SU-DHL-6 (cell line): ENCODE measurements at regions not wholly inside any gene's neighbourhood (a gene's known extent, or its start where the extent isn't known, plus 50 kb on each side); places are given as distances from the start of the nearest gene placed in this dataset.

Source experiments
- H2AFZ ChIP-seq: fragments of 200-600 bp; sonication (generic); 2 replicates; pipeline ENCODE4 v1.6.1; 2014; ENCODE audit warnings: low read depth, mild to moderate bottlenecking, moderate library complexity, mixed read lengths, antibody characterized with exemption, low read length; ENCODE audit not compliant: severe bottlenecking
- H3F3A ChIP-seq: fragments of 200-600 bp; shearing (Covaris generic); 2 replicates; pipeline ENCODE4 v1.6.0; 2016; ENCODE audit warnings: antibody characterized with exemption, mild to moderate bottlenecking; ENCODE audit not compliant: insufficient read depth
- H3K27ac ChIP-seq: fragments of 200-600 bp; sonication (generic); 2 replicates; pipeline ENCODE4 v1.5.1; 2016; ENCODE audit warnings: low read depth, mild to moderate bottlenecking, low read length, moderate library complexity, mixed read lengths
- H3K27me3 ChIP-seq: fragments of 200-600 bp; sonication (generic), shearing (Covaris generic); 2 replicates; pipeline ENCODE4 v1.6.0; 2014; ENCODE audit warnings: mild to moderate bottlenecking, low read length
- H3K36me3 ChIP-seq: fragments of 200-600 bp; sonication (generic); 2 replicates; pipeline ENCODE4 v1.6.1; 2014; ENCODE audit warnings: mild to moderate bottlenecking, low read length, mixed read lengths
- H3K4me2 ChIP-seq: fragments of 300-600, 200-600 bp; shearing (Covaris generic), sonication (generic); 2 replicates; pipeline ENCODE4 v1.6.0; 2014; ENCODE audit warnings: low read length, low read depth, mild to moderate bottlenecking; ENCODE audit not compliant: poor library complexity, severe bottlenecking
- H3K4me3 ChIP-seq: fragments of 200-600 bp; sonication (generic); 2 replicates; pipeline ENCODE4 v1.5.1; 2014; ENCODE audit warnings: antibody characterized with exemption, low read length, mild to moderate bottlenecking, mixed read lengths; ENCODE audit not compliant: insufficient read depth, poor library complexity, severe bottlenecking
- H3K79me2 ChIP-seq: fragments of 200-600 bp; sonication (generic); 2 replicates; pipeline ENCODE4 v1.6.1; 2014; ENCODE audit warnings: mild to moderate bottlenecking, low read length, moderate library complexity; ENCODE audit not compliant: insufficient read depth
- H3K9ac ChIP-seq: fragments of 200-600 bp; sonication (generic); 2 replicates; pipeline ENCODE4 v1.7.0; 2014; ENCODE audit warnings: mild to moderate bottlenecking, low read length
- H3K9me2 ChIP-seq: fragments of 200-600 bp; sonication (generic); replicated peaks from 2 replicates; pipeline ENCODE4 v1.6.1; 2014; ENCODE audit warnings: low read length; ENCODE audit not compliant: insufficient read depth
- H3K9me3 ChIP-seq: fragments of 200-600 bp; sonication (generic); 2 replicates; pipeline ENCODE4 v1.6.1; 2014; ENCODE audit warnings: low read length, mixed read lengths; ENCODE audit not compliant: insufficient read depth
- H4K20me1 ChIP-seq: fragments of 200-600 bp; sonication (generic); 2 replicates; pipeline ENCODE4 v1.6.1; 2014; ENCODE audit warnings: low read depth, mild to moderate bottlenecking, antibody characterized with exemption, low read length, moderate library complexity, mixed read lengths
- EZH2phosphoT487 ChIP-seq: fragments of 200-600 bp; sonication (generic), shearing (Covaris generic); conservative IDR thresholded peaks from 2 replicates; pipeline ENCODE4 v1.6.1; 2018; ENCODE audit warnings: mild to moderate bottlenecking, antibody characterized with exemption, low read length, moderate library complexity, mixed read lengths
- TF ChIP-seq, protein P1 (sequence below): fragments of 200-600 bp; sonication (generic); IDR thresholded peaks from one replicate; pipeline ENCODE4 v1.5.1; 2017; ENCODE audit warnings: antibody characterized with exemption, mild to moderate bottlenecking, low read length, moderate library complexity; ENCODE audit not compliant: insufficient read depth, poor library complexity, severe bottlenecking

- Histone ChIP-seq H3F3A (no peaks in the 10 kb centered on the region), H4K20me1 (no peaks in the 10 kb centered on the region), H3K4me3 (no peak overlapping the region), H3K27me3 (no peaks in the 10 kb centered on the region), H3K4me2 (no peak overlapping the region), H3K9me2 (no peaks in the 10 kb centered on the region), H2AFZ (no peak overlapping the region), H3K9me3 (no peaks in the 10 kb centered on the region), H3K79me2 (no peaks in the 10 kb centered on the region), H3K9ac (no peak overlapping the region), H3K27ac (no peak overlapping the region), H3K36me3 (no peaks in the 10 kb centered on the region)
- TF ChIP-seq, protein P1, sequence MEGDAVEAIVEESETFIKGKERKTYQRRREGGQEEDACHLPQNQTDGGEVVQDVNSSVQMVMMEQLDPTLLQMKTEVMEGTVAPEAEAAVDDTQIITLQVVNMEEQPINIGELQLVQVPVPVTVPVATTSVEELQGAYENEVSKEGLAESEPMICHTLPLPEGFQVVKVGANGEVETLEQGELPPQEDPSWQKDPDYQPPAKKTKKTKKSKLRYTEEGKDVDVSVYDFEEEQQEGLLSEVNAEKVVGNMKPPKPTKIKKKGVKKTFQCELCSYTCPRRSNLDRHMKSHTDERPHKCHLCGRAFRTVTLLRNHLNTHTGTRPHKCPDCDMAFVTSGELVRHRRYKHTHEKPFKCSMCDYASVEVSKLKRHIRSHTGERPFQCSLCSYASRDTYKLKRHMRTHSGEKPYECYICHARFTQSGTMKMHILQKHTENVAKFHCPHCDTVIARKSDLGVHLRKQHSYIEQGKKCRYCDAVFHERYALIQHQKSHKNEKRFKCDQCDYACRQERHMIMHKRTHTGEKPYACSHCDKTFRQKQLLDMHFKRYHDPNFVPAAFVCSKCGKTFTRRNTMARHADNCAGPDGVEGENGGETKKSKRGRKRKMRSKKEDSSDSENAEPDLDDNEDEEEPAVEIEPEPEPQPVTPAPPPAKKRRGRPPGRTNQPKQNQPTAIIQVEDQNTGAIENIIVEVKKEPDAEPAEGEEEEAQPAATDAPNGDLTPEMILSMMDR, result no peak
- no peak for TF ChIP-seq EZH2phosphoT487
Observed at GRCh38 chr2:605674-606608, 71.3 kb downstream of the TMEM18 start.

GRCh38 chr2:604854-605524, 72.2 kb downstream of the TMEM18 start:
- Histone ChIP-seq H3K79me2 (no peaks in the 10 kb centered on the region), H2AFZ (no peak overlapping the region), H3K9me3 (no peaks in the 10 kb centered on the region), H3K4me3 (no peak overlapping the region), H3K4me2 (no peak overlapping the region), H3K27ac (no peak overlapping the region), H3K9me2 (no peaks in the 10 kb centered on the region), H3K9ac (no peak overlapping the region), H3K27me3 (no peaks in the 10 kb centered on the region), H4K20me1 (no peaks in the 10 kb centered on the region), H3K36me3 (no peaks in the 10 kb centered on the region), H3F3A (no peaks in the 10 kb centered on the region)
- no peak for TF ChIP-seq EZH2phosphoT487
- TF ChIP-seq, protein P1, result no peak

DNA sequence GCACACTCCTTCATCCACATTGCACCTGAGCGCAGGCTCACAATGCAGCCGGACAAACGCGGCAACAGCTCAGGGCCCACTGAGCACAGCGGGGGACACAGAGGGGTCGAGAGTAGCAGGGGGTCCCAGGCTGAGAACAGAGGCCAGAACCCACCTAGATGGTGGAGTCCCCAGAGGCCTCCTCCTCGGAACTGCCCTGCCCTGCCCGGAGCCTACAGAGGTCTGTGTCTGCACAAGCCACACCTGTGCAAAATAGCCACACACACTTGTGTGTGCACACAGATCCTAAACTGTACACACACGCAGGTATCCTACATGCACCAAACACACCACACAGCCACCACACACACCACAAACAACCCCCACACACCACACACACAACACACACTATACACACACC, 72.8 kb downstream of the TMEM18 start:
- Histone ChIP-seq H3K27me3 (no peaks in the 10 kb centered on the region), H3K4me3 (no peak overlapping the region), H2AFZ (no peak overlapping the region), H3F3A (no peaks in the 10 kb centered on the region), H3K79me2 (no peaks in the 10 kb centered on the region), H4K20me1 (no peaks in the 10 kb centered on the region), H3K9ac (no peak overlapping the region), H3K4me2 (no peak overlapping the region), H3K36me3 (no peaks in the 10 kb centered on the region), H3K9me2 (no peaks in the 10 kb centered on the region), H3K27ac (no peak overlapping the region), H3K9me3 (no peaks in the 10 kb centered on the region)
- TF ChIP-seq EZH2phosphoT487, result no peak
- TF ChIP-seq, protein P1, result no peak
